ENCODE measurements at regions not wholly inside any gene's neighbourhood (a gene's known extent, or its start where the extent isn't known, plus 50 kb on each side); places are given as distances from the start of the nearest gene placed in this dataset.

DNA sequence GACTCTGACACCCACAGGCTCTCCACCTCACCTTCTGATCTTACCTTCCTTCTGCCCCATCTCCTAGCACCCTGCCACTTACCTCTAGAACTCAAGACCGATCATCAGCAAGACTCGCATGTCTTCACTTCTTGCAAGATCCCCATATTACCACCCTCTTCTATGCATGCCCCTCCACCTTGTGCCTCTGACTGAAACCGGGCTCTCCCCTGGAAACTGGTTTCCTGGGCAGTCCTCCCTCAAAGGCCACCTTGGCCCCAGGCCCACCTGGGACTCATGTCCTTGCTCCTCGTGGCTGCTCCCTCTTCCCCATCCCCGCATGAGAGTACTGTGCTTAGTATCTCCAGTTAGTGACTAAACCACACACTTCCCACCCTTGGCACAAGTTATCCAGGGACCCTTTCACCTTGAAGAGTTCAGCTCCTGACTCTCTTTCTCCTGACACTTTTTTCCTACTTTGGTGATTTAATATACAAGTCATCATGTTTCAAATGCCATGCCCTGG, 136.7 kb downstream of the SPATA19 start:
- TF ChIP-seq, protein P1, sequence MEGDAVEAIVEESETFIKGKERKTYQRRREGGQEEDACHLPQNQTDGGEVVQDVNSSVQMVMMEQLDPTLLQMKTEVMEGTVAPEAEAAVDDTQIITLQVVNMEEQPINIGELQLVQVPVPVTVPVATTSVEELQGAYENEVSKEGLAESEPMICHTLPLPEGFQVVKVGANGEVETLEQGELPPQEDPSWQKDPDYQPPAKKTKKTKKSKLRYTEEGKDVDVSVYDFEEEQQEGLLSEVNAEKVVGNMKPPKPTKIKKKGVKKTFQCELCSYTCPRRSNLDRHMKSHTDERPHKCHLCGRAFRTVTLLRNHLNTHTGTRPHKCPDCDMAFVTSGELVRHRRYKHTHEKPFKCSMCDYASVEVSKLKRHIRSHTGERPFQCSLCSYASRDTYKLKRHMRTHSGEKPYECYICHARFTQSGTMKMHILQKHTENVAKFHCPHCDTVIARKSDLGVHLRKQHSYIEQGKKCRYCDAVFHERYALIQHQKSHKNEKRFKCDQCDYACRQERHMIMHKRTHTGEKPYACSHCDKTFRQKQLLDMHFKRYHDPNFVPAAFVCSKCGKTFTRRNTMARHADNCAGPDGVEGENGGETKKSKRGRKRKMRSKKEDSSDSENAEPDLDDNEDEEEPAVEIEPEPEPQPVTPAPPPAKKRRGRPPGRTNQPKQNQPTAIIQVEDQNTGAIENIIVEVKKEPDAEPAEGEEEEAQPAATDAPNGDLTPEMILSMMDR (IDR thresholded peaks at IDR 0.05; ENCODE audit: extremely low read depth, missing control alignments), result no peak
- DNase-seq (ENCODE audit: low spot score), result no peak

DNA sequence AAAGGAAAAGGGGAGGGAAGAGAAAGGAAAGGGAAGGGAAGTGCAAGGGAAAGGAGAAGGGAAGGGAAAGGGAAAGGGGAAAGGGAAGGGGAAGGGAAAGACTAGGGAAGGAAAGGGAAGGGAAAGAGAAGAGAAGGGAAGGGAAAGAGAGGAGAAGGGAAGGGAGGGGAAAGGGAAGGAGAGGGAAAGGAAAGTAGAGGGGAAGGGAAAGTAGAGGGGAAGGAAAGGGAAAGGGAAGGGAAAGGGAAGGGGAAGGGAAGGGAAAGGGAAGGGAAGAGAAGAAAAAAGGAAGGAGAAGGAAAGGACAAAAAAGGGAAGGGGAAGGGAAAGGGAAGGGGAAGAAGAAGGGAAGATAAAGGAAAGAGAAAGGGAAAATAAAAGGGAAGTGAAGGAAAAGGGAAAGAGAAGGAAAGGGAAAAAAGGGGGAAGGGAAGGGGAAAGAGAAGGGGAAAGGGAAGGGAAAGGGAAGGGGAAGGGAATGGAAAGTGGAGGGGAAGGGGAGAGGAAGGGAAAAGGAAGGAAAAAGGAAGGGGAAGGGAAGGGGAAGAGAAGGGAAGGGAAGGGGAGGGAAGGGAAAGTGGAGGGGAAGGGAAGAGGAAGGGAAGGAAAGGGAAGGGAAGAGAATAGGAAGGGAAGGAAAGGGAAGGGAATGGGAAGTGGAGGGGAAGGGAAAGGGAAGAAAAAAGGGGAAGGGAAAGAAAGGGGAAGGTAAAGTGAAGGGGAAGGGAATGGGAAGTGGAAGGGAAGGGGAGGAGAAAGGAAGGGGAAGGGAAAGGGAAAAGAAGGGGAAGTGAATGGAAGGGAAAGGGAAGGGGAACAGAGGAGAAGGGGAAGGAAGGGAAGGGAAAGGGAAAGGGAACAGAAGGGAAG, 138.2 kb downstream of the SPATA19 start:
- DNase-seq (ENCODE audit: low spot score), result no peak
- TF ChIP-seq, protein P1 (IDR thresholded peaks at IDR 0.05; ENCODE audit: extremely low read depth, missing control alignments), result no peak

DNA sequence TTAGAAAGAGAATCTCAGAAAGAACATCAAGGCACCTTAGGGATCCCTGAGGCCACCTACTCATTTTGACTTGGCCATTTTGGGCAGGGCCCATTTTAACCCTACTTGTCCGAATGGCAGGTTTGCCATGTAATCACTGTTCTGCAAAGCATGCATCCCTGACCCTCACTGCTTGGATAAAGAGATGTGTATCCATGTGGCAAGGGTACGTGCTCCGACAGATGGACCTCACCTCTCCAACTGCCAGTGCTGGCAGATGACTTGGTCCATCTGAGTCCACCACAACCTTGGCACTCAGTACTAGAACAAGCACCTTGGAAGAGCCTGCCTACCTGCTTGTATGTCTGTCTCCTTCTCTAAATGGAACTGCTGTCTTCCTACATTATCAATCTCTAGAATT, 139.4 kb downstream of the SPATA19 start:
- no peak for DNase-seq (ENCODE audit: low spot score)
- TF ChIP-seq, protein P1 (IDR thresholded peaks at IDR 0.05; ENCODE audit: extremely low read depth, missing control alignments), result no peak

DNA sequence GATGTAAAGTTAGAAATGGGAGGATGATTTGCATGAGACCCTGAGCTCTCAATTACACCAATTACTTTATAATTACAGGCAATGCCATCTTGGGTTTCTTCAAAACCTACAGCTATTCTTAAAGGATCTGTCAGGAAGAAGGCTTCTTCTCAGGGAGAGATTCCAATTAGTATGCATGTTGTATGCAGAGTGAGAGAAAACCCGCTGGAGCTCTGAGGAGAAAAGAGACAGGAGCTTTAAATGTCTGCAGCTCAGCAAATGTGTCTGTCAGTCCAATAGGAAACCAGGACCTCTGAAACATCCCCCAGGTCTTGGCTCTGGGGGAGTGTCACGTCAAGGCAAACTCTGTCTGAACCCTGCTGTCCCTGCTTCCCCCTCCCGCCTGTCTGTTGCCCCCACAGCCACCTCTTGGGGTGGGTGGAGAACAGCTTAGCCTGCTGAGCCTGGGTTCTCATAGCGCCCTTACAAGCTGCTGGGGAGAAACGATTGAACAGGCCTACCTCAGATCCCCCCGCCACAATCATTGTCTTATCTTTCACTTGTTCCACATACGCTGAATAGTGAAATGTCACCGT, 140.2 kb downstream of the SPATA19 start:
- no peak for DNase-seq (ENCODE audit: low spot score)
- TF ChIP-seq, protein P1 (IDR thresholded peaks at IDR 0.05; ENCODE audit: extremely low read depth, missing control alignments), result no peak

DNA sequence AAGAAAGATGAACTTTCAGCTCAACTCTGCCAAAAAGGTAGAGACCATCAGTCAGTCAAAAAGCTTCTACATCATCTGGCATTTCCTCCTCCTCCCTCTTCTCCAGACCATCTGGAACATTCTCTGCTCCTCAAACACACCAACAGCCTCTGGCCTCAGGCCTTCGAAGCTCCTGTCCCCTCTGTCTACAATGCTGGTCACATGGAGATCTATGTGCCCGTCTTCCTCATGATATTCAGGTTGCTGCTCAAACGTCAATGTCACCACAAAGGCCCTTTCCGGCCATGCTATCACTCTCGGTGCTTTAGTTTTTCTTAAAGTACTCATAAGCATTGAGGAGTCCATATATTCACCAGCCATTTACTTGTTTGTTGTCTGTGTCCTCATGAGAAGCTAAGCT, 146.2 kb downstream of the SPATA19 start:
- no peak for DNase-seq (ENCODE audit: low spot score)
- TF ChIP-seq, protein P1 (IDR thresholded peaks at IDR 0.05; ENCODE audit: extremely low read depth, missing control alignments), result no peak

DNA sequence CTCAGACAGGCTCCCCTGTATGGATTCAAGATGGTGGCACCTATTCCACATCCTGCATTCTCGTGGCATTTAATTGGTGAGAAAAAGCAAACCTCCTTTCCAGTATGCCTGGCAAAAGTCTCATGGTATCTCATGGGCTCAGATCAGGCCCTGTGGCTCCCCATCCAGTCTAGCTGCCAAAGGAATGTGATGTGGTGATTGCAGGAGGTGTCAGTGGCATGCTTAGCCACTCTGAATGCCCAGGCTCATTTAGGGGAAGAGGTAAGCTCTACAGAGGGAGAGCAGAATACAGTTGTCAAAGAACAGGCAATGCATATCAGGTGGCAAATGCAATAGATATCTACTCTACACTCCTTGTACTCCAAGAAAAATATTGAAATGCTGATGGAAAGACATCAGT, 146.7 kb downstream of the SPATA19 start:
- TF ChIP-seq, protein P1 (IDR thresholded peaks at IDR 0.05; ENCODE audit: extremely low read depth, missing control alignments), result no peak
- DNase-seq (ENCODE audit: low spot score), result no peak

DNA sequence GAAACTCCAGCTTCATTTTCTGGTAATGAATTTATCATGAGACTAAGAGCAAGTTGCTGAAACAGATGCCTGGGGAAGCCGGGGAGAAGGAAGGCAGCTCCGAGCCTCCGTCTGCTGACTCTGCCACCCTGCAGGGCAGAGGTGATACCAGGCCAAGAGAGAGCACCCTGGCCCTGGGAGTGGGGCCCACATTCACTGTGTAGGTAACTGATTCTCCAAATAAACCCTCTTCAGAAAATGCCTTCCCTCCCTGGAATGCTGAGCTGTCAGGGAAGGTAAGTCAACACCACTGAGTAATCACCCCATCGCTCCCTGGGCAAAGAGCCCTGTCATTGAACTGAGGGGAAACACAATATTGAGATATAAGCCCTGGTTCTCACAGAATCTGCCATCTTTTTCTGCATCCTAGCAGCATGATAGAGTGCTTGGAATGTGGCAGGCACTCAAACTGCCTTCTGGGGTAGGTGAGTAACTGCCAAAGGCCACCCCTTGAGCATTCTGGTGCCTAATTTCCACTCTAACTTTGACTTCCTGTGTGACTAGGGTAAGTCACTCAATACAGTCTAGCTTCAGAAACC, 147.6 kb downstream of the SPATA19 start:
- TF ChIP-seq, protein P1 (IDR thresholded peaks at IDR 0.05; ENCODE audit: extremely low read depth, missing control alignments), result no peak
- DNase-seq (ENCODE audit: low spot score), result no peak

All from GM20000 (cell line).